HFF-Myc (cell line): ENCODE measurements at regions not wholly inside any gene's neighbourhood (a gene's known extent, or its start where the extent isn't known, plus 50 kb on each side); places are given as distances from the start of the nearest gene placed in this dataset.

Source experiments
- DNase-seq: peaks from one replicate; pipeline ENCODE4 v3.0.0-alpha.2; 2011; ENCODE audit warnings: low read depth; ENCODE audit errors: extremely low read depth
- H3K4me3 ChIP-seq: replicated peaks from 2 replicates; pipeline ENCODE4 v1.5.1; 2011; ENCODE audit warnings: low read depth, mild to moderate bottlenecking, control low read depth, low read length
- TF ChIP-seq, protein P1 (sequence below): IDR thresholded peaks from 2 replicates; pipeline ENCODE4 v1.5.1; 2012; ENCODE audit warnings: mild to moderate bottlenecking, low read depth, low read length, control low read depth; ENCODE audit errors: missing control alignments

DNA sequence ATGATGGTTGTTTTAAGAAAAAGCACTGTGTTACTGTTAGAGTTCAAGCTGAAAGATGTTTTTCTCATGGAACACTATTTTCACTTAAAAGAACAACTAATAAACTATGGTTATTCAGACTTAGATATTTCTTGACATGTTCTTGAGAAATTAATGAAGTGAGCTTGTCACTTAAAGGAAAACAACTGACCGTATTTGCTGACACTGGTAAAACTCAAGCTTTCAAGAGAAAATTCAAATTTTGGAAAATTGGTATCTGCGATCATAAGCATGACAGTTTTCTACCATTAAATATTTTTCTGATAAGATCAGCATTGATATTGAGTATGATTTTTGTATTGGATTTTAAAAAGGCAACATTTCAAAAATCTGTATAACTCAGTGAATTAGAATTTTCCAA, 549.5 kb upstream of the ACTRT1 start:
- H3K4me3 ChIP-seq = no peak overlapping the region
- TF ChIP-seq, protein P1, sequence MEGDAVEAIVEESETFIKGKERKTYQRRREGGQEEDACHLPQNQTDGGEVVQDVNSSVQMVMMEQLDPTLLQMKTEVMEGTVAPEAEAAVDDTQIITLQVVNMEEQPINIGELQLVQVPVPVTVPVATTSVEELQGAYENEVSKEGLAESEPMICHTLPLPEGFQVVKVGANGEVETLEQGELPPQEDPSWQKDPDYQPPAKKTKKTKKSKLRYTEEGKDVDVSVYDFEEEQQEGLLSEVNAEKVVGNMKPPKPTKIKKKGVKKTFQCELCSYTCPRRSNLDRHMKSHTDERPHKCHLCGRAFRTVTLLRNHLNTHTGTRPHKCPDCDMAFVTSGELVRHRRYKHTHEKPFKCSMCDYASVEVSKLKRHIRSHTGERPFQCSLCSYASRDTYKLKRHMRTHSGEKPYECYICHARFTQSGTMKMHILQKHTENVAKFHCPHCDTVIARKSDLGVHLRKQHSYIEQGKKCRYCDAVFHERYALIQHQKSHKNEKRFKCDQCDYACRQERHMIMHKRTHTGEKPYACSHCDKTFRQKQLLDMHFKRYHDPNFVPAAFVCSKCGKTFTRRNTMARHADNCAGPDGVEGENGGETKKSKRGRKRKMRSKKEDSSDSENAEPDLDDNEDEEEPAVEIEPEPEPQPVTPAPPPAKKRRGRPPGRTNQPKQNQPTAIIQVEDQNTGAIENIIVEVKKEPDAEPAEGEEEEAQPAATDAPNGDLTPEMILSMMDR = no peak
- no peak for DNase-seq

DNA sequence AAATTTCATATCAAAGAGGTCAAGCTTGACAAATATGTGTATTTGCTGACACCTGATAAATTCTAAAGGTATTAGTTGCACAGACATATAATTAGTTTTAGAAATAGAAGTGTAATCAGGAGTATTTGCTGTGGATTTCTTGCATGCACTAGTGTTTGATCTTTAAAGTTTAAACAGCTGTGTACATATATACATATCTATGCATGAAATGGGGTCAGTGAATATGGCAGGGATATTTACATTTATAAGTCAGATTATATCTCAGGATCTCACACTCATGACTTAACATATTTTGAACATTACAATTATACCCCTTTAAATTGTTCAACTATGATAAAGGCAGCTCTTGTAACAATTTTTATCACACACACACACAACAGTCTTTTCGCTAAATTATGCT, 547.4 kb upstream of the ACTRT1 start:
- DNase-seq = no peak
- TF ChIP-seq, protein P1 = no peak
- no peak overlapping the region for H3K4me3 ChIP-seq

DNA sequence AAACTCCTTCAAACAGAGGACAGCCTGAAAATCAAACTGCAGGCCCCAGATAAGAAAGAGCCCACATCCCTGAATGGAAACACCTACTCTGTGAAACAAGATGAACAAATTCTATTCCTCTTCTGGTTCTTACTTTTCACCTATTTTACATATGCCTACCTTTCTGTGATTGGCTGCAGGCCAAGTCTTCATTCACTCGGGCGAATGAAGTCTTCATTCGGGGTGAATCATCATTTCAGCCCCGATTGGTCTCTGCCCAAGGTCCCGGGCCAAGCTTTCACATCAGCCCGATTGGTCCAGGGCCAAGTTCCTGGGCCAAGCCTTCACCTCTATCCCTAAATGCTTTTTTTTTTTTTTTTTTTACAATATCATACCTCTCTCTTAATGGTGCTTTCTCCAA, 529.8 kb upstream of the ACTRT1 start:
- H3K4me3 ChIP-seq = no peak overlapping the region
- TF ChIP-seq, protein P1 = no peak
- DNase-seq = no peak

DNA sequence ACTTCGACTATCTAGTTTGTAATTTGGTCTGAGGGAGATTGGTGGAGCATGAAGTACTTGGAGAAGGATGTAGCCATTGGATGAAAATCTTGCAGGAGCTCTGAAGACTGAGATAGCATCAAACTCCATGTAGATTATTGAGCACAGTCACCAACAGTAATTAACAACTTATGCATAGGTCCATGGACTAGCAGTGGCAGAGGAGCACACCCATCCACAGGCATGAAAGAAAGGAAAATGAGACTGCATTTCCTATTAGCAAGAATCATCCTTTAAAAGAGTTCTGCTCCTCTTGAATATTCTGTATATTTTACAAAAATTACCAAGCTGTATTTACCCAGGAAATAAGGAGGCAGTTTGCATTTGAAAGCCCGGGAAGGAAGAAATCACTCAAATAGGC, 529.4 kb upstream of the ACTRT1 start:
- TF ChIP-seq, protein P1 = no peak
- no peak overlapping the region for H3K4me3 ChIP-seq
- DNase-seq = no peak

DNA sequence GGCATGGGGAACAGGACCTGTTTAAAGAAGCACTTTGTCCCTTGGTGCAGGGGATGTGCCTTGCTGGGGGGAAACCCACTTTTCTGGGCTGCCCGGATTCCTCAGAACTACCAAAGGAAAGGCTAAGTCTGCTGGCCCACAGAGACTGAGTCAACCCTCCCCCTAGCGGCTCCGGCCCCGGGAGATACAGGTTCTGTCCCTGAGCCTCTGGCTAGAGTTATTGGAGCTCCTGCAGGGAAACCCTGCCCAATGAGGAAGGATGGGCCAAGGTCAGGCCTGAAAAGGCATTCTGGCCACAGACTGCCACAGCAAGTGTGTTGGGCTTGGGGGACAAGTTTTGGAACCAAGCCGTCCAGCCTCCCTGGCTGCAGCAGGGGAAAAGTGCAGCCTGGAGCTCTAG, 490.9 kb upstream of the ACTRT1 start:
- no peak overlapping the region for H3K4me3 ChIP-seq
- DNase-seq = no peak
- TF ChIP-seq, protein P1 = no peak

DNA sequence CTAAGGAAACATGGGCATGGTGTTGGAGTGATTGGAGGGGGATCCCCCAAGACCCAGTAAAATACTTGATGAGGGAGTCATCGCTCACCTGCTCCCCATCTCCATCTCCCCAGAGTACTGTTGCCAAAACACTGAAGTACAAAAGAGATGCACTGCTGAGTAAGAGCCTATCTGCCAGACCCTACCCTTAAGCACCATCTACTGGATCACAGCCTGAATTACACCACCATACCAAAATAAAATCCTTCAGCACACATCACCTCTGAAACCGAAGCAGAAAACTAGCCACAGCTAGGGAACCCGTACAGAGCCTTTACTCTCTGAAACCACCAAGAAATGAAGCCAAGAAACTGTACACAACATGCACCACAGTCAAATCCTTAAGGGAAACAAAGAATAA, 466.3 kb upstream of the ACTRT1 start:
- H3K4me3 ChIP-seq = no peak overlapping the region
- TF ChIP-seq, protein P1 = no peak
- no peak for DNase-seq

DNA sequence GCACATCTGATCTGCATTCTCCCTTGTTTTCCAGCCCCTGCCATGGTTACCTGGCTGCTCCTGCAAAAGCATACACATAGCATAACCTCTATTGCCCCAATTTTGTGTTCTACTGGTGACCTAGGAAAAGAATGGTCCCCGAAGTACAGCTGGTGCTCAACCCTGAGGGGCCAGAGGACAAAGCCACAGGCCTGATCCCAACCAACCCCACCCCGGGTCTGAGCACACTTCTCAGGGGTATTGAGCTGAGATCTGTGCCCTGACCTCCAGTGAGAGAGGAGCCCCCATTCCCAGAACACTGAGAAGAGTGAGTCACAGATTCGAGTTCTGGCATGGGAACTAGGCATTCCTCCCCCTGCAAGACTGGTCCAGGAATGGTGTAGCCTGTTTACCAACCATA, 465.5 kb upstream of the ACTRT1 start:
- H3K4me3 ChIP-seq = no peak overlapping the region
- no peak for DNase-seq
- TF ChIP-seq, protein P1 = no peak
